HG02840 (cell line): ENCODE measurements at regions not wholly inside any gene's neighbourhood (a gene's known extent, or its start where the extent isn't known, plus 50 kb on each side); places are given as distances from the start of the nearest gene placed in this dataset.

Experiments
- ATAC-seq: cut with Tn5 transposase; IDR thresholded peaks from one replicate; pipeline ENCODE4 v1.9.1; 2021; ENCODE audit warnings: mild to moderate bottlenecking, moderate library complexity, moderate number of reproducible peaks; ENCODE audit not compliant: unreplicated experiment, low FRiP score

DNA sequence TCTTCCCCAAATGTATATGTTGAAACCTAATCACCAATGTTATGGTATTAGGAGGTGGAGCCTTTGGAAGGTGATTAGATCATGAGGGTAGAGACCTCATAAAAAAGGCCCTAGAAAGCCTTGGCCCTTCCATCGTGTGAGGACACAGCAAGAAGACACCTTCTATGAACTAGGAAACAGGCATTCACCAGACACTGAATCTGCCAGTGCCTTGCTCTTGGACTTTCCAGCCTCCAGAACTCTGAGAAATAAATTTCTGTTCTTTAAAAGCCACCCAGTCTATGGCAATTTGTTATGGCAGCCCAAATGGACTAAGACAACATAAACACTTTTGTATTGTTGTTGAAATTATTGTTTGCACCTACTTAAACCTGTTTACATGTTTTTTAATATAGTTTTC lies 221.8 kb upstream of the RPS6KA3 start:
- no peak for ATAC-seq

DNA sequence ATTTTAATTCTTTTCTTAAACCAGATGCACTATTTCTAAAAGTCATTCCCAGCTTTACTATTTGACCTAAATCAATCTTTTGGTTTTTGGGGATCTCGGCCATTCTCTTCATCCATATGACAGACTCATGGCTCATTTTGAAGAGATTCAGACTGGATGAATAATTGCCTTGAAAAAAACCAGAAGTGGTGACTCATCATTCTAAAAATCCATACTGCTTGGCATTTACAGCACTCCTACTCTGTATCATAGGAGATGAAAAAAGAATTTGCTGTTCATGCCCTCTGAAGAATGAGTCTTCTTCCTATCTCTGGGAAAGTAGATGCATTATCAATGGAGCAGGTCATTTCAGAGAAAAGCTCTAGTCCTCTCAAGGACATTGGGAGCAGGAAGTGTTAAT lies 220.5 kb upstream of the RPS6KA3 start:
- no peak for ATAC-seq

DNA sequence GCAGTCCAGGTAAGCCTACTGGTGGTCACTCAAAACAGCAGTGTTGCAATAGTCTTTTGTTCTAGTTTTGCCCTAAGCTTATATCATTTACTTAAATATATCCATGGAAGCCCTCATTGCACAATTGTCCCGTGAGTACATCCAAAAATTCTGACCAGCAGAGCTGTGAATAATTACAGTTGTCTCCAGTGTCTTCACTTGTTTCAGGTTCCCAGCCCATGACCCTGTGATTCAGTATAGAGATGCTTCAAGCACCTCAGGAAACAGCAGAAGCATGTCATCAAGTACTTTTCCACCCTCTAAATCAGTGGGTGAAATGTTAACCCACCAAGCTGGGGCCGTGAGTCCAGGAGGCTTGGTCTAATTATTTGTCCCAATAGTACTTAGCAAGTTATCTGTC lies 214.9 kb upstream of the RPS6KA3 start:
- ATAC-seq = no peak

DNA sequence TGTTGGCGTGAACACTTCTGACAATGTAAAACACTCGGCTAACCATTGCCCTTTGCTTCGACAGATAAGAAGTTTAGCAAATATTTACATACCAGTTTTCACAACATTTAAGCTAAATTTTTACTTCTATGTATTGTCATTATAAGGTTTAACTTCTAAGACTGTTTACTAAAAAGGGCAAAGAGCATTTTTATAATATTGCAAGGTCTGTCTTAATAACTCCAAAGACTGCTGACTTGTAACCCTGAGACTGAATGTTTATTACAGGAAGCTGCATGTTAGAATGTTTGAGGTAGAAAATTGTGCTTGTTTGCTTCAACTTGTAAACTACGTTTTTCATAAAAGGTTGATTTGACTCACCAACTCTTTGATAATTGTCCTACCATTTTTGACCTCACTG lies 213.2 kb upstream of the RPS6KA3 start:
- ATAC-seq = no peak

DNA sequence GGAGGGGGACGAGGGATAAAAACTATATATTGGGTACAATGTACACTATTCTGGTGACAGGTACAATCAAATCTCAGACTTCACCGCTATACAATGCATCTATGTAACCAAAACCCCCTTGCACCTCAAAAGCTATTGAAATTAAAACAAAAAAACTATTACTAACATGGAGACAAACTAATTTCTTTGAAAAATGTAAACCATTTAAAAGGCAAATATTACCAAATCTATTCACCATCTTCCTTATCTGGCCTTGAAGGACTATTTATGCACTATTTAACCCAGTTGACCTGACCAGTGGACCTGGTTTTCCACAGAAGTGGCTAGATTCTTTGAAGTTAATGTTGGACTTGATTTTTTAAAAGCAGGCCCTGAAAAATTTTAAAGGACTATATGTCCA lies 212.3 kb upstream of the RPS6KA3 start:
- ATAC-seq = no peak

DNA sequence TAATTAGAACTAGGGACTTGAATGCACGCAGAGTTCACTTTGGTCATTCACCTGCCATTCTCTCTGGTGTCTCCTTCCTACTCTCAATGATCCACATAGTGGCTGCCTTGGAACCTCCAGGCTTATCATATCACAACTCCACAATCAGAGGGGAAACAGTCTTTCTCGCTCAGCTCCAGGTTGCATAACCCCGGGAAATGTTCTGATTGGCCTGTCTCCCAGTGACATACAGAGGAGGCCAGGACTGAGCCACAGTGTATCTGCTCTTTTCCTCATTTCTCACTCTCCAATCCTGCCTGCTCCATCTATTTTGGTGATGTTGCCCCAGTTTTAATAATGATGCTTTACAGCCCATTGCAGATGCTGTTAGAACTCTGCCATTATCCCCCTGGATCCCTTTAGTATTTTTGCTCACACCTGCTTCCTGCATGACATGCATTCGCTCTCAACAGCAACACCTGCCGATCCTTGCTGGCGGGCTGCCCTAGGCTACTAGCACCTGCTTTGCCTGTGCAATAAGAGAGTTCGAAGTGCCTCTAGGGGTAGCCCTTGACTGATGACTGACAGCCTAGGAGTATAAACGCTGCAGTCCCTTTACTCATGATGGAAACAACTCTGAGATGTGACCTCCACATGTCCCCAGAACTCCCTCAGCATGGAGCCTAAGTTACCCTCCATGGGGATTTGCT lies 211.3 kb upstream of the RPS6KA3 start:
- ATAC-seq = no peak

DNA sequence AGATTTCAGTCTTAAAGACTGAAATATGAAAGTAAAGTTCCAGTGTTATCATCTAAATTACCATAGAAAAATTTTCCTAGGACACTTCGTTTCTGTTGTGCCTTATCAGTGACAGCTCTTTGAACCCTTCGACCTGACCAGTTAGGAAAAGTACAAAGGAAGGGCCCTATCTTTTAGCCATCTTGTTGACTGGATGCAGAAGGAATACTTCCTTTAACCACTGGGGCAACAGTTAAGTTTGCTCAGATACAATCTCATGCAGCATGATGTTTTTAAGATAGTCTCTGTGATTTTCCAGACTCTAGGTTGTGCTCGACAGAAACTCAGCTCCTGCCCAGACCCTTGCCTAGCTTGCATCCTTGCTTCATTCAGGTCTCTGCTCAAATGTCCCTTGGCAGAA lies 210.5 kb upstream of the RPS6KA3 start:
- ATAC-seq = no peak

DNA sequence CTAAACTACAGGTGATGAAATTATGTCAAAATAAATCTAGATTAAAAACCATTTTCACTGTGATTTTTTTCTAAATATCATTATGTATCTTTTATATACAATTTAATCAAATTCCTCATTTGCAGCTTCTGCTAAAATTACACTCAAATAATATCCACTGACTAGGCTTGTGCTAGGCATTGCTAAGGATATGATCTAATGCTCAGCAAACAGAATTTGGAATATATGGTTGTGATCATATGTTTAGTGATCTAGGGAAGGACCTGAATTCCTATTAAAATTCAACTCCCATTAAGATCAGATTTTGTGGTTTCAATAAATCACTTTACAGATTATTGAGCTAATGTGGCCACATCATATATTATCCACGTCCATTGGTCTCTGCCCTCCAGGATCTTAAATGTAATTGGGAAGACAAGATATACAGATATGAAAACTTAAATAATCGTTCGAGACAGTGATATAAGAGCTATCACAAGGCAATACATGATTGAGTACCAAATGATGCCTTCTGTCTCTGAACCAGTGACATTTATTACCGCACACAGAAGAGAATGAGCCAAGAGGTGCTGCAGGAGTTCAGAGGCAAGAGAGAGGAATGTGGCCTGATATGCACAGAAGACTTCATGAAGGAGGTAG lies 206.0 kb upstream of the RPS6KA3 start:
- ATAC-seq = no peak

DNA sequence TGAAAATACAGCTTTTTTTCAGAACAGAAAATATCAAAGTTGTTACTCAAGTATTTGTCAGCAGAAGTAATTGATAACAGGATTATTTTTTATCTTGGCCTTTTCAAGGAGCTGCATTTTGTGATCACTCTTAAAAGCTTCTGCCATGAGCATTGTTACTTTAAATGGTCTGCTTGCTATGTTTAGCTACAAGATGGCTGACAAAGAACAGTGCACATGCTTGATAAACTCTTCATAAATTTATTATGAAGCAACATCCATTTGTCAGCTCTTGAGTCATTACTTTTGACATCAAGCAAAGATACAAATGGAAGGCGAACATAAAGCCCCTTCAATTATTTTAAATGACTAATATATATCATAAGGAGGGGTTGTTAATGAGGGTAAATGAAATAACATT lies 205.4 kb upstream of the RPS6KA3 start:
- ATAC-seq = no peak

DNA sequence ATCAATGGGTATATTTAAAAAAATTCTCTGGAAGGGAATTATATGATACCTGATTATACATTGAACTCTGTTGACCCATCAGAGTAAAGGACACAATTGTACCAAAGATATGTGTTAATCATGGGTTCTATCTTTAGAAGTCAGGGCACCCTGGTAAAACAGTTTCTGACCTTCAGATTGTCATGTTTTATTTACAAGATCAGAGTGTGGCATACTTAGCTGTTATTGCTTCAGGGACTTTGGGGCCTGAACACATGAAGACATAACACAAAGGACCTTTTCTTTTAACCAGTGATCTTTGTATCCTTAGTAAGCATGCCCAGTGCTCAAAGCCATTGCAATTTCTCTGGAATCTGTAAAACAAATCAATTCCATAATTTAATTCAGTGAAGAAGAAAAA lies 204.8 kb upstream of the RPS6KA3 start:
- no peak for ATAC-seq

DNA sequence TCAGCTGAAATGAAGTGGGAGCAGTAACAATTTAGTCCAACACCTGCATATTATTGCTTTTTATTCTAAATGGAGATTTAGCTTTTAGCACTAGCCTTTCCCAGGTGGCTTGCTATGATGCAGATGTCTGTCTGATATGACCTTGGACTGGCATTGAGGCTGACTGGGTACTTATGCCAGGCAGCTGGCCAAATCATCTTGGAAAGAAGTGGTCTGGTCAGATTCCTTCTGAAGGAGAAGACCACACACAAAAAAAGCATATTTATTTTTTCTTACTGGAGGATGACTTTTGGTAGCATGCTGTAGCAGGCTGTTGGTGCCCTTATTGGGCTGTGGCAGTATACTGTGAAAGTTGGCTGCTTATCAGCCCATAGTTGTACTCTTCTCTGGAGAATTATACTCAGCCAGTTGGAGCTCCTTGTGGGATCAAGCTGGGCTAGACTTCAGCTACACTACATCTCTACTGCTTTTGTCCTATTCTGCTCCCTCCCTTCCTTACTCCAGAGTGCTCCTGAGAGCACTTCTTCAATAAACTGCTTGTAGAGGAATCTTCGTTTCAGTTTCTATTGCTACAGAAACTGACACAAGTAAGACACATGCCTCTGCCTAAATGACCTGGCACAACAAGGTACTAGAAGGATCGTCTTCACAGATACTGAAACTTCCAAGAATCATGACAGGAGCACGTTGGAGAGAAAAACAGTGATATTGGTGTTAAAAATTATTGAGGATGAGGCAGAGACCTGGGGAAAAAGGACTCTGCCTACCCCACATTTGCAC lies 196.8 kb upstream of the RPS6KA3 start:
- ATAC-seq = no peak

DNA sequence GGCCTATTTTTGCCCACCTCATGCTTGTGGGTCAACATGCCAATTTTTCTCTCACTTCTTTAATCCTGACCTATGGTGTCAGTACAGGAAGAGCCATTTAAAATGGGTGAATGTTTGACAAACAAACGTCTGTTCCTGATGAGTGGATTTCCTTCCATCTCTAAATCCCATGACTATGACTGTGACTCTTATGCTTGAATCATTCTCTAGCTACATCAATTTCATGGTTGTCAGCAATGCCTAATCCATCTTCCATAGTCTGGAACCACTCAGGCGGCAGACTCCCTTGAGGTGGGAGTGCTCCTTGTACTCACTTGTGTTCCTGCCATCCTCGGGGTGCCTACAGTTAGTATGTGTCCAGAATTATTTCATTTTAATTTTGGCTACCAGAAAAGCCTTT lies 194.9 kb upstream of the RPS6KA3 start:
- ATAC-seq = no peak

DNA sequence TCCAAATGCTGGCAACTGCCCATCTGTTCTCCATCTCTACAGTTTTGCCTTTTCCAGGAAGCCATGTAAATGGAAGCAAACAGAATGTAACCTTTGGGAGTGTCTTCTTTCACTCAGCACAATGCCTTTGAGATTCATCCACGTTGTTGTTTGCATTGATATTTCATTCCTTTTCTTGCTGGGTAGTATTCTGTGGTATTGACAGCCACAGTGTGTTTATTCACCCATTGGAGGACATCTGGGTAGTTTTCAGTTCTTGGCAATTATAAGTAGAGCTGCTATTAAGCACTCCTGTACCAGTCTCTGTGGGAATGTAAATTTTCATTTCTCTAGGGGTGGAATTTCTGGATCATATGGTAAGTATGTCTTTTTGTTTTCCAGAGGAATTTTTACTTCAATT lies 194.3 kb upstream of the RPS6KA3 start:
- ATAC-seq = no peak

DNA sequence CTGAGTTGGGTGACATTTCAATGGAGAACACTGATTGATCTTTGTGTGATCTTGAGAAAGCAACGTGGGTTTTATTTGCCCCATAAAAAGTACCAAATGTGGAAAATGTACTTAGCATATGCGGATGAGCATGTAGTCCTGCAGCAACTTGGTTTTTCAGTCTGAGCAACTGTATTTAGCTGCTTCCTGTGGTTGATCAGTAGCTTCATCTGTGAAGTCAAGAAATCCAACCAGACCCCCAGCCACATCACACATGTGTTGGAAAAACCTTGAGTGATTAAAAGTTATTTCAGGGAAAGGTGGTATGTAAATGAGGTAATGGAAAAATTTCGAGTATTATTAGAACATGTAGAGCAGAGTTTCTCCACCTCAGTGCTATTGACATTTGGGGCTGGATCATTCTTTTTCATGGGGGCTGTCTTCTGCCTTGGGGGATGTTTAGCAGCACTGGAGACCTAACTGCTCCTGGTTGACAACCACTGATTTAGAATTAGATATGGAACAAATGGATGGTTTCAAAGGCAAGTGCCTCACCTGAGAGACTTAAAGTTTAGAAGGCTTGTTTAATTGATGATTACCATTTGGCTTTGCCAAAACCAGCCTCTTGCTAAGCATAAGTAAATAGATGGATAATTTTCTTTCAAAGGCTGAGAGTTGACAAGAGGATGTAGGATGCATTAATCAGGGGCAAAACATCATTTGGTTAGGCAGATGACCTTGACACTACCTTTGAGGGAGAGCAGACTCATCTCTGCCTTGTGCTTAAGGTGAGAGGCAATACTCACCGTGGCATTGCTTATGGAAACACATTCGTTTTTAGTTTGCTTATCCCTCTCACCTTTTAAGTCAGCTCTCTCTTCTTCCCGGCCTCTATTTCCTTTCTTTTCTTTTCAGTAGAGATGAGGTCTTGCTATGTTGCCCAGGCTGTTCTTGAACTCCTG lies 193.0 kb upstream of the RPS6KA3 start:
- no peak for ATAC-seq

DNA sequence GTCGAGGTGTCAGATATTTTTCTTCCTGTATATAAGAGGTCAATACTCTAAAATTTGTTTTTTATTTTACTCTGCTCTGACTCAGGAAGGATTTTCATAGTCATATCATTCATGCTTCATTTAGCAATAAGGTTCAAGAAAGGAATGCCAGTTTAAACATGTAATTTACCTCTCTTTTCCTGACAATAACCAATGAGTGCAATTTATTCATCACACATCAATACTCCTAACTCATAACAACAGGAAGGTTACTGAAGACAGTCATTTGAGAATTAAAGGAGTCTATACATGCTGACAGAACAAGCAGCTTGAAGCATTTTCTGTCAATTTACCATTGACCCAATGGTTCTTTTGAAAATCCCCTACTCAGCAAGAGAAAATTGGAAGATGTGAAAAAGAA lies 190.3 kb upstream of the RPS6KA3 start:
- no peak for ATAC-seq

DNA sequence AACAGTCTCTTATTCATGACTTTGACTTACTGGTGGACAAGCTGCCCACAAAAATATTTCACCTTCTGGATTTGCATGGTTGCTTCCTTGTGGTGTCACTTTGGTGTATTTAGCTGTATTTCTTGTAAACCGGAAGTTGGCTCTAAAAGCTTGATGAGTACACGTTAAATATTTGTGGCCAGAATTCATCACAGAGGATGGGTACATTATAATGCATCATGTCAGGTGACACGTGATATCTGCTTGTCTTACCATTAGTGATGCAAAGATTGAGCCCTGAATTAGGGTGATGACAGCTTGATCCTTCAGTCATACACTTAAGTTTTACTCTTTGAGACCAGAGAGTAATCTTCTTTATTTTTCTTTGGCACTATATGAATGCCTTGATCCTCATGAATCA lies 188.3 kb upstream of the RPS6KA3 start:
- ATAC-seq = no peak

DNA sequence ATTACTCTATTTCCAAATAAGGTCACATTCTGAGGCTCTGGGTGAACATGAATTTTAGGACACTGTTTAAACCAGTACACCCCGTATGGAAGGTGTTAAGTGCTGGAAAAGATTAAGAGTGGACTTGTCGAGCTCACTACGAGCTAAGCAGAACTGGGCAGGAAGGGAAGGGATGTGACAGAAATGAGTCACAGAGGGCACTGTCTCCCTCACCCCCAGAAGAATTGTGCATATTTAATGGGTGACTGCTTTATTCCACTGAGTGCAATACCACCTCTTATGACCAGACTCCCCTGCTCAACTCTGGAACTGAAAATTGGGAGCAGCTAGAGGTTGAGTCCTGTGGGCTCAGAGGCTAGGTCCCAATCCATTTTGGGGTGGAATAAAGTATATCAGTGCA lies 187.4 kb upstream of the RPS6KA3 start:
- no peak for ATAC-seq

DNA sequence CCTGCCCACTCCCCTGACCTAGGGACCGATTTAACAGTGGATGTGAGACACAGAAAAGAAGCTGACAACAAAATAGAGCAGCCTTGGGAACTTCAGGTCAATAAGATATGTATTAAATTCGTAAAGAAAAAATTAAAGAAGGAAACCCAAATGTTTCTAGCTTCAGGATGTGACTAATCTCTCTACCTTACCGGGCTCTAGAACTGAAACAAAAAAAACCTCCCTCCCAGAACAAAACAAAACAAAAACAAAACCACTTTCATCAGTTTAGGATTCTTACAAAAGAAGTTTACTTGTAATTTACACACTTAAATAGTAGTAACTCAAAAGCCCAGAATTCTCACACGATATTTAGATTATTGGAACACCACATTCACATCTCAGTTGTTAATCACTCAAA lies 185.8 kb upstream of the RPS6KA3 start:
- ATAC-seq = no peak

DNA sequence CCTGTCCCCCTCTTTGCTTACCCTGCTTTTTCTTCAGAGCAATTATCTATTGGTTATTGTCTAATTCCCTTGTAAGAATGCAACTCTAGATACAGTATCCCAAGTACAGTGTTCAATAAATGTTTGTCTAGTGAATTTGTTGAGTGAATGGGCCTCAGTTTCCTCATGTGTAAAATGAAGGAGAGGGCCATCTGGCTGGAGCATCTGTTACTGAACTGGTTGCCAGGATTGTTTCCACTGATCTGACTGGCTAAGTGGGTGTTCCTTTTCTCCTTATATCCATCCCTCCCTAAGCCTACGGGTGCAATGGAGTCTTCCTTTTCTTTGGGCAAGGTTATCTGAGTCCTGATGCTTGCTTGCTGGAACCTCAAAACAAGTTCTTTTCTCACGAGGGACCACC lies 185.2 kb upstream of the RPS6KA3 start:
- no peak for ATAC-seq

DNA sequence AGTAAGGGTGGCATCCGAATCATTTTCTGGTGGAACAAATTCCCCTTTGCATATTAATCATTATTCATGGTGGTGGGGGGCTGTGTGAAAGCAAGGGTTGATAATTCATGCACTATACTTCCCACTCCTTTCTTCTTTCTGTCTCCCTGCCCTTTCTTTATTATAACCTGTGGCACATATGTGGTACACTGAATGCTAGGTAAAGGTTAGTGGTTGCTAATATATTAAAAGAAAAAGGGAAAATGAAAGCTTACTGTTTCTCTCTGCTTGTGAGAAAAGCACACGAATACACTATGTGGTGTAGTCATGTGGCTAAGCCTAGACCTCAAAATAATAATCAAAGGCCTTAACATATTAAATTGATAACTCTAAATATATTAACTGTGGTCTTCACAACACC lies 178.4 kb upstream of the RPS6KA3 start:
- no peak for ATAC-seq

DNA sequence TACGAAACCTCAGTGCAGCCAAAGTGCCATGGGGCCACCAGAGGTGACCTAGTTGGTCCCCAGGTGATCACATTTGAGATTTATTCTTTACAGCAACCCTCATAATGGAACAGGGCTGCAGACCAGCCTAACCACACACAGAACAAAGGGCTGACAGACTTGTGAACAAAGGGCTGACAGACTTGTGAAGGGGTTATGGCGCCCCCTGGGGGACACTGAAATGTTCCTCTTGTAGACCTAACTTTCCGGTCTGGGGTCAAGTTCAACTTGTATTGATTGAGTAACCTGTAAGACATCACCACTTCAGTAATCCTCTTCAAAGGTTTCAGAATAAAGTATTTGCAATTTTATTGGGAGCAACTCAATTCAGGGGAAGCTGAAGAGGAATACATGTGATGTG lies 175.9 kb upstream of the RPS6KA3 start:
- ATAC-seq = no peak
